HL-60 (cell line): ENCODE measurements at regions not wholly inside any gene's neighbourhood (a gene's known extent, or its start where the extent isn't known, plus 50 kb on each side); places are given as distances from the start of the nearest gene placed in this dataset.

Experiments used
- DNase-seq, 2 experiments: peaks; one replicate each; pipeline ENCODE4 v3.0.0-alpha.2; 2010 to 2020; ENCODE audit warnings: low read depth in 1 of 2, low spot score in 1 of 2
- H3K27ac ChIP-seq: fragments of 250-450 bp; sonication (Bioruptor Pico); replicated peaks from 2 replicates; pipeline ENCODE4 v1.5.1; 2020; ENCODE audit warnings: mild to moderate bottlenecking, moderate library complexity
- H3K27me3 ChIP-seq: fragments of 250-450 bp; sonication (Bioruptor Pico); 2 replicates; pipeline ENCODE4 v1.5.1; 2021; ENCODE audit warnings: mild to moderate bottlenecking, moderate library complexity; ENCODE audit not compliant: insufficient read depth, poor library complexity, severe bottlenecking
- H3K4me3 ChIP-seq: replicated peaks from 2 replicates; pipeline ENCODE4 v1.5.1; 2011; ENCODE audit warnings: mild to moderate bottlenecking, control low read depth, low read length; ENCODE audit not compliant: insufficient read depth
- CTCF ChIP-seq: IDR thresholded peaks from one replicate; pipeline ENCODE4 v1.5.1; 2011; ENCODE audit warnings: low read length, control low read depth, inconsistent platforms; ENCODE audit not compliant: insufficient read depth
- GABPA ChIP-seq: IDR thresholded peaks from 2 replicates; pipeline ENCODE4 v1.6.1; 2012; ENCODE audit warnings: low read depth
- POLR2AphosphoS5 ChIP-seq: IDR thresholded peaks from 2 replicates; pipeline ENCODE4 v1.6.1; 2012; ENCODE audit warnings: low read depth
- REST ChIP-seq: IDR thresholded peaks from 2 replicates; pipeline ENCODE4 v1.6.1; 2012; ENCODE audit warnings: low read depth; ENCODE audit not compliant: insufficient replicate concordance
- SPI1 ChIP-seq: IDR thresholded peaks from 2 replicates; pipeline ENCODE4 v1.6.1; 2012; ENCODE audit warnings: low read depth, mild to moderate bottlenecking, borderline replicate concordance

- TF ChIP-seq CTCF: no peak
- TF ChIP-seq POLR2AphosphoS5: no peak
- TF ChIP-seq GABPA: no peak
- no peak for TF ChIP-seq SPI1
- TF ChIP-seq REST: no peak
- Histone ChIP-seq H3K27me3 (no peaks in the 10 kb centered on the region), H3K4me3 (no peak overlapping the region), H3K27ac (no peak overlapping the region)
- DNase-seq: no peak
These were observed 88.8 kb upstream of the PLD5 start for GRCh38 chr1:242613266-242613815.

GRCh38 chr1:242610209-242610608, 85.7 kb upstream of the PLD5 start:
- no peak for DNase-seq
- Histone ChIP-seq H3K4me3 (no peak overlapping the region), H3K27ac (no peak overlapping the region), H3K27me3 (no peaks in the 10 kb centered on the region)
- TF ChIP-seq POLR2AphosphoS5: no peak
- no peak for TF ChIP-seq GABPA
- TF ChIP-seq CTCF: no peak
- no peak for TF ChIP-seq SPI1
- TF ChIP-seq REST: no peak

- Histone ChIP-seq H3K4me3 (no peak overlapping the region), H3K27ac (no peak overlapping the region), H3K27me3 (no peaks in the 10 kb centered on the region)
- no peak for TF ChIP-seq GABPA
- no peak for TF ChIP-seq SPI1
- no peak for TF ChIP-seq REST
- TF ChIP-seq POLR2AphosphoS5: no peak
- no peak for TF ChIP-seq CTCF
- DNase-seq: no peak
These were observed 81.0 kb upstream of the PLD5 start for GRCh38 chr1:242605521-242605920.
